Activated CD4-positive, CD25-positive, alpha-beta regulatory T cell treated with anti-CD3 and anti-CD28 coated beads, Interleukin-2, amount 50 U/mL, for 24 hours (primary cell): ENCODE measurements at regions not wholly inside any gene's neighbourhood (a gene's known extent, or its start where the extent isn't known, plus 50 kb on each side); places are given as distances from the start of the nearest gene placed in this dataset.
A peak's percentile ranks its signal among the peaks of the same experiment; 100 is the strongest.
"Not testable (repeated sequence)": the region's sequence is repeated elsewhere in the genome, so short reads cannot be mapped to it uniquely, and the experiment has no call there.

Experiments used
- ATAC-seq, 2 donors: fragments of 150-1000 bp; cut with Tn5 transposase; one replicate each; pipeline ENCODE4 v1.10.0; 2021; ENCODE audit warnings: mild to moderate bottlenecking in 1 of 2, moderate library complexity in 1 of 2

- no peak for ATAC-seq
Observed at GRCh38 chr12:46669720-46670119, 156.1 kb downstream of the SLC38A4 start.

GRCh38 chr12:46667551-46667950 is 158.2 kb downstream of the SLC38A4 start:
- no peak for ATAC-seq

- peak; percentile 93 to 96 for ATAC-seq
Observed at GRCh38 chr12:46664761-46665287, 161.0 kb downstream of the SLC38A4 start.

- no peak for ATAC-seq
Observed at GRCh38 chr12:46663318-46663717, 162.5 kb downstream of the SLC38A4 start.

- peak; percentile 39 to 40 for ATAC-seq
Observed at GRCh38 chr12:46661110-46661845, 164.5 kb downstream of the SLC38A4 start.

GRCh38 chr12:46660719-46661109 is 165.1 kb downstream of the SLC38A4 start:
- no peak for ATAC-seq

GRCh38 chr12:46660276-46660675 is 165.5 kb downstream of the SLC38A4 start:
- no peak for ATAC-seq

GRCh38 chr12:46659824-46660223 is 166.0 kb downstream of the SLC38A4 start:
- no peak for ATAC-seq

GRCh38 chr12:46659032-46659650 is 166.7 kb downstream of the SLC38A4 start:
- ATAC-seq = no peak

GRCh38 chr12:46657453-46658411 is 168.1 kb downstream of the SLC38A4 start:
- no peak for ATAC-seq

- not testable (repeated sequence) for ATAC-seq
Observed at GRCh38 chr12:46655984-46656383, 169.8 kb downstream of the SLC38A4 start.

GRCh38 chr12:46653311-46653710 is 172.5 kb downstream of the SLC38A4 start:
- no peak for ATAC-seq

- no peak for ATAC-seq
Observed at GRCh38 chr12:46652692-46653091, 173.1 kb downstream of the SLC38A4 start.

- ATAC-seq = no peak
Observed at GRCh38 chr12:46650688-46651087, 175.1 kb downstream of the SLC38A4 start.

GRCh38 chr12:46649433-46649832 is 176.4 kb downstream of the SLC38A4 start:
- ATAC-seq = no peak

GRCh38 chr12:46647034-46647433 is 178.8 kb downstream of the SLC38A4 start:
- ATAC-seq = no peak

- ATAC-seq = not testable (repeated sequence)
Observed at GRCh38 chr12:46641649-46642048, 184.1 kb downstream of the SLC38A4 start.

GRCh38 chr12:46635818-46636217 is 190.0 kb downstream of the SLC38A4 start:
- no peak for ATAC-seq

- no peak for ATAC-seq
Observed at GRCh38 chr12:46629331-46630229, 196.2 kb downstream of the SLC38A4 start.

GRCh38 chr12:46628176-46628575 is 197.6 kb downstream of the SLC38A4 start:
- no peak for ATAC-seq

- no peak for ATAC-seq
Observed at GRCh38 chr12:46627686-46628085, 198.1 kb downstream of the SLC38A4 start.

- not testable (repeated sequence) for ATAC-seq
Observed at GRCh38 chr12:46619474-46619873, 206.3 kb downstream of the SLC38A4 start.
